ENCODE measurements at regions not wholly inside any gene's neighbourhood (a gene's known extent, or its start where the extent isn't known, plus 50 kb on each side); places are given as distances from the start of the nearest gene placed in this dataset.
A peak's percentile ranks its signal among the peaks of the same experiment; 100 is the strongest.

DNA sequence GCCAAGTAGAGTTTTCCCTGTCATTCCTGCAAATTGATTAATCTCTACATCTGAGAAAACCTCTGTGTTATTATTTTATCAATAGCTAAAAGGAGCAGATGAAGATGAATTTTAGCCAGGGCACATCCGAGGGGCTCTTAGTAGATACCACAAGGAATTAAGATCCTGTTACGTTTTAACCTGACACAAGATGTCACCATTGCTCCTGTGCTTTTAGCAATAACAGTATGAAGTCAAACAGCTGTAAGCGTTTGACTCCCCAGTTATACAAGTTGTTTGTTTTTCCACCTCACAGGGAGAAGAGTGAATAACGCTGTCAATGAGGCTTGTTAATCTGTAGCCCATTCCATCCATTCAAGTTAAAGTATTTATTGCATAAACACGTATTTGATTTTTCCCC is 76.0 kb upstream of the AP1S2 start:
- H3K9ac ChIP-seq (replicated peaks; ENCODE audit: extremely low read depth, insufficient read depth, low read length), result no peak overlapping the region
- intact Hi-C loops (cut with micrococcal nuclease), result loop anchor here (5.0 kb wide), 2 partner anchors 282 to 742 kb away; no protein-coding TSS in a partner anchor
- ChIA-PET POLR2A (no interaction called here), CTCF (interaction anchor here (0.7 to 2.8 kb wide), 13 partner anchors 11 to 734 kb away, joined by 3 to 15 read pairs (median 5); partner anchors contain the start of gene GRPR)
- H3K27me3 ChIP-seq (ENCODE audit: control insufficient read depth in 2 of 2, insufficient read depth in 2 of 2, low read length in 2 of 2), result peaks cover 0 to 3% of the 10 kb centered on the region in 2 experiments
- DNase-seq (ENCODE audit: low read depth, low spot score), result peak; percentile 36
- H4K20me1 ChIP-seq (replicated peaks; ENCODE audit: control insufficient read depth, extremely low read depth, insufficient read depth, low read length), result no peaks in the 10 kb centered on the region
- H2AFZ ChIP-seq (ENCODE audit: low read depth, low read length), result no peak overlapping the region
- no peaks in the 10 kb centered on the region for H3K36me3 ChIP-seq (ENCODE audit: control insufficient read depth in 2 of 2, extremely low read depth in 1 of 2, insufficient read depth in 2 of 2, low read length in 2 of 2)
- dilution Hi-C loops (cut with MboI; ENCODE audit: extremely low pct_ligation_motif_present, low sequenced_read_pairs), result no loop called here
- TF ChIP-seq, protein P1, sequence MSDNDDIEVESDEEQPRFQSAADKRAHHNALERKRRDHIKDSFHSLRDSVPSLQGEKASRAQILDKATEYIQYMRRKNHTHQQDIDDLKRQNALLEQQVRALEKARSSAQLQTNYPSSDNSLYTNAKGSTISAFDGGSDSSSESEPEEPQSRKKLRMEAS (IDR thresholded peaks at IDR 0.05; ENCODE audit: insufficient read depth, insufficient read length), result no peak
- TF ChIP-seq, protein P2, sequence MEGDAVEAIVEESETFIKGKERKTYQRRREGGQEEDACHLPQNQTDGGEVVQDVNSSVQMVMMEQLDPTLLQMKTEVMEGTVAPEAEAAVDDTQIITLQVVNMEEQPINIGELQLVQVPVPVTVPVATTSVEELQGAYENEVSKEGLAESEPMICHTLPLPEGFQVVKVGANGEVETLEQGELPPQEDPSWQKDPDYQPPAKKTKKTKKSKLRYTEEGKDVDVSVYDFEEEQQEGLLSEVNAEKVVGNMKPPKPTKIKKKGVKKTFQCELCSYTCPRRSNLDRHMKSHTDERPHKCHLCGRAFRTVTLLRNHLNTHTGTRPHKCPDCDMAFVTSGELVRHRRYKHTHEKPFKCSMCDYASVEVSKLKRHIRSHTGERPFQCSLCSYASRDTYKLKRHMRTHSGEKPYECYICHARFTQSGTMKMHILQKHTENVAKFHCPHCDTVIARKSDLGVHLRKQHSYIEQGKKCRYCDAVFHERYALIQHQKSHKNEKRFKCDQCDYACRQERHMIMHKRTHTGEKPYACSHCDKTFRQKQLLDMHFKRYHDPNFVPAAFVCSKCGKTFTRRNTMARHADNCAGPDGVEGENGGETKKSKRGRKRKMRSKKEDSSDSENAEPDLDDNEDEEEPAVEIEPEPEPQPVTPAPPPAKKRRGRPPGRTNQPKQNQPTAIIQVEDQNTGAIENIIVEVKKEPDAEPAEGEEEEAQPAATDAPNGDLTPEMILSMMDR (IDR thresholded peaks at IDR 0.05; ENCODE audit: extremely low read depth in 1 of 2, insufficient read depth in 1 of 2, low read depth in 1 of 2, low read length in 2 of 2), result peak in 1 of 2 donors; percentile 4
- no peaks in the 10 kb centered on the region for H3K9me1 ChIP-seq (replicated peaks; ENCODE audit: control insufficient read depth, extremely low read depth, insufficient read depth, low read length)
- no peaks in the 10 kb centered on the region for H3K79me2 ChIP-seq (ENCODE audit: control insufficient read depth, insufficient read depth, low read length)
- peak; percentile 46 for FAIRE-seq
- BruUV-seq (replicated peaks), result no TSS peak
- H3K27ac ChIP-seq (ENCODE audit: insufficient read depth, low read depth, low read length), result no peak overlapping the region
- no peaks in the 10 kb centered on the region for H3K4me1 ChIP-seq (ENCODE audit: control insufficient read depth, extremely low read depth, insufficient read depth, low read length)
- H3K4me3 ChIP-seq (replicated peaks in 1 of 3; ENCODE audit: insufficient read depth in 1 of 3, low read depth in 1 of 3, low read length in 3 of 3), result no peak overlapping the region
- no peak overlapping the region for H3K4me2 ChIP-seq (ENCODE audit: insufficient read depth, low read length)
- H3K9me3 ChIP-seq (replicated peaks; ENCODE audit: control insufficient read depth, insufficient read depth, low read length), result no peaks in the 10 kb centered on the region

DNA sequence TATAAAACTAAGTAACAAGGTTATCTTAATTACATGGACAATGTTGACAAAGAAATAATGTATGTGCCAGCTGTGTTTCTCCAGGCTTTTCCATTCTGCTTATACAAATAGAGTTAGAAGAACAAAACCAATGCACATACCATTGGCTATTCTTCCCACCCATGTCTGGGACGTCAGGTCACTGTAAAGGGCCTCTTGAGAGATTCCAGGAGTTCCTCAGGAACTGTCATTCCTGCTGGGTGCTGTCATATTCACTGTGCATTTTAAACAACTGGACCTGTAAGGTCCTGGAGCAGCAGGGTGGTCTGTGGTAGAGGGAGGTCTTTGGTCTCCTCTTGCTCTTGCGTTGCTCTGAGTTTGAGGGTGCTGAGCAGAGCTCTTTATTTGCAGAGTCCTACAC is 74.6 kb upstream of the AP1S2 start:
- no peak overlapping the region for H3K4me3 ChIP-seq (replicated peaks in 1 of 3; ENCODE audit: insufficient read depth in 1 of 3, low read depth in 1 of 3, low read length in 3 of 3)
- H3K79me2 ChIP-seq (ENCODE audit: control insufficient read depth, insufficient read depth, low read length), result no peaks in the 10 kb centered on the region
- CTCF ChIA-PET, result interaction anchor here (1.6 to 2.8 kb wide), 3 partner anchors 10 to 283 kb away, joined by 3 to 15 read pairs (median 13); no protein-coding TSS in a partner anchor
- DNase-seq (ENCODE audit: low read depth, low spot score) (no peak), FAIRE-seq (no peak)
- no TSS peak for BruUV-seq (replicated peaks)
- H3K9me1 ChIP-seq (replicated peaks; ENCODE audit: control insufficient read depth, extremely low read depth, insufficient read depth, low read length), result no peaks in the 10 kb centered on the region
- dilution Hi-C loops (cut with MboI; ENCODE audit: extremely low pct_ligation_motif_present, low sequenced_read_pairs) (no loop called here), intact Hi-C loops (cut with micrococcal nuclease) (no loop called here)
- H3K9me3 ChIP-seq (replicated peaks; ENCODE audit: control insufficient read depth, insufficient read depth, low read length), result no peaks in the 10 kb centered on the region
- H2AFZ ChIP-seq (ENCODE audit: low read depth, low read length), result no peak overlapping the region
- H3K4me2 ChIP-seq (ENCODE audit: insufficient read depth, low read length), result no peak overlapping the region
- TF ChIP-seq FOS (IDR thresholded peaks at IDR 0.05; ENCODE audit: borderline replicate concordance, insufficient read depth, low read length) (no peak), JUN (IDR thresholded peaks at IDR 0.05; ENCODE audit: borderline replicate concordance, insufficient read depth, insufficient read length, low read depth) (no peak), POLR2A (IDR thresholded peaks at IDR 0.05; ENCODE audit: low read depth, low read length) (no peak), GATA2 (IDR thresholded peaks at IDR 0.05; ENCODE audit: insufficient read depth, insufficient read length, low read depth, low read length) (no peak)
- TF ChIP-seq, protein P1 (IDR thresholded peaks at IDR 0.05; ENCODE audit: insufficient read depth, insufficient read length), result no peak
- peaks cover 0 to 3% of the 10 kb centered on the region in 2 experiments for H3K27me3 ChIP-seq (ENCODE audit: control insufficient read depth in 2 of 2, insufficient read depth in 2 of 2, low read length in 2 of 2)
- H3K36me3 ChIP-seq (ENCODE audit: control insufficient read depth in 2 of 2, extremely low read depth in 1 of 2, insufficient read depth in 2 of 2, low read length in 2 of 2), result no peaks in the 10 kb centered on the region
- POLR2A ChIA-PET, result no interaction called here
- H3K27ac ChIP-seq (ENCODE audit: insufficient read depth, low read depth, low read length), result no peak overlapping the region
- no peaks in the 10 kb centered on the region for H3K4me1 ChIP-seq (ENCODE audit: control insufficient read depth, extremely low read depth, insufficient read depth, low read length)
- H4K20me1 ChIP-seq (replicated peaks; ENCODE audit: control insufficient read depth, extremely low read depth, insufficient read depth, low read length), result no peaks in the 10 kb centered on the region
- H3K9ac ChIP-seq (replicated peaks; ENCODE audit: extremely low read depth, insufficient read depth, low read length), result no peak overlapping the region
